Superior temporal gyrus (tissue), 1 donor: ENCODE measurements at regions not wholly inside any gene's neighbourhood (a gene's known extent, or its start where the extent isn't known, plus 50 kb on each side); places are given as distances from the start of the nearest gene placed in this dataset.
"Not testable (repeated sequence)": the region's sequence is repeated elsewhere in the genome, so short reads cannot be mapped to it uniquely, and the experiment has no call there.

ENCODE experiments used
- DNase-seq: peaks from one replicate; pipeline ENCODE4 v3.0.0-alpha.2; 2016; ENCODE audit errors: extremely low spot score

GRCh38 chr3:166446986-166447385 lies 609.8 kb upstream of the BCHE start:
- no peak for DNase-seq

- no peak for DNase-seq
These were observed 609.1 kb upstream of the BCHE start for GRCh38 chr3:166446291-166446690.

DNA sequence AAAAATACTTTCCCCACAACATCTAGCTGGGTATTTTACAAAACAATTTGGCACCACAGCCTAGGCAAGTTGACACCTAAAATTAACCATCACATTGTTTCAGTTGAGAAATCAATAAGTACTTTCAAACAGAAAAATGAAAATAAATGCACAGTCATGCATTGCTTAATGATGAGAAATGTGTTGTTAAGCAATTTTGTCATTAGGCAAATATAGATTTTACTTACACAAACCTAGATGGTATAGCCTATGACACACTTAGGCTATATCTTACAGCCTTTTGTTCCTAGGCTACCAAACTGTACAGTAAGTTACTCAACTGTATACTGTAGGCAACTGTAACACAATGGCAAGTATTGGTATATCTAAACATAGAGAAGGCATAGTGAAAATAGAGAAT lies 608.6 kb upstream of the BCHE start:
- DNase-seq, result no peak

GRCh38 chr3:166444756-166445155 lies 607.5 kb upstream of the BCHE start:
- no peak for DNase-seq

DNA sequence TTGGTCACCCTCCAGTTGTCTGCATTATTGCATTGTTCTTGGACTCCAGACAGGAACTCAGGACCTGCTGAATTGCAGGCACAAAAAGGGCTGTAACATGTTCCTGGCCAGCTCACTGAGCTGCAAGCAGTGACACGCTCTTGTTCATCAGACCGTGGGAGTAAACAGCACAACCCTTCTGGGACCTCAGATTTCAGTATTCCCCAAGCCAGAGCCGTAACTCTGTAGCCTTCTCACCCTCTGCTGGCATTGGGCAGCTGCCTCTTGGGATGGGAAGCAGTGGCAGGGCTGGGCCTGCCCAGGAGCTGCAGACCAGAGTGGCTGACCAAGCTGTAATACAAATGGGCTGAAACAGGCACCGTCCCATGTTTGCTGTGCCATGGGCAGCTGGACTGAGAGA lies 607.1 kb upstream of the BCHE start:
- no peak for DNase-seq

- no peak for DNase-seq
These were observed 598.3 kb upstream of the BCHE start for GRCh38 chr3:166435469-166436057.

GRCh38 chr3:166433060-166433459 lies 595.8 kb upstream of the BCHE start:
- DNase-seq, result no peak

DNA sequence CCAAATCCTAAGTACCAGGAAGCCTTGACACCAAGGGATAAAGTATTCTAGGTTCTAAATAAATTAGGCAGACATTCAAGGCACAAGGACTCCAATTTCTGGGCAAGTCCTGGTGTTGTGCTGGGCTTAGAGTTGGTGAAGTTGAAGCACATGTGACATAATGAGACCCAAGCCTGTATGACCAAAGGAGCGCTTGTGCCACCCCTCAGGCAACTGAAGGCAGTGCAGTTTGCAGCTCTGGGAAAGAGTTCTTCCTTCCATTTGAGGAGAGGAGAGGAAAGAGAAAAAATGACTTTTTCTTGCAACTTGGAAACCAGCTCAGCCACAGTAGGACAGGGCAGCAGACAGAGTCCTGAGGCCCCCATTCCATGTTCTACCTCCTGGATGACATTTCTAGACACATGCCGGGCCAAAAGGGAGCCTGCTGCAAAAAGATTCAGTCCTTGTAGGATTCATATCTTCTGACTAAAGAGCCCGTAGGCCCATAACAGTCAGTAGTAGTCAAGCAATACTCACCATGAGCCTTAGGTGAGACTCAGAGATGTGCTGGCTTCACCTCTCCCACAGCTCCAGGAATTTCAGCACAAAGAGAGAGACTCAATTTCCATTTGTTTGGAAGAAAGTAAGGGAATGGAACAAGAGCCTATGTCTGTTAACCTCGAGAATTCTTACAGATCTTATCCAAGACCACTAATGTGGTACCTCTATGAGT lies 588.8 kb upstream of the BCHE start:
- no peak for DNase-seq

DNA sequence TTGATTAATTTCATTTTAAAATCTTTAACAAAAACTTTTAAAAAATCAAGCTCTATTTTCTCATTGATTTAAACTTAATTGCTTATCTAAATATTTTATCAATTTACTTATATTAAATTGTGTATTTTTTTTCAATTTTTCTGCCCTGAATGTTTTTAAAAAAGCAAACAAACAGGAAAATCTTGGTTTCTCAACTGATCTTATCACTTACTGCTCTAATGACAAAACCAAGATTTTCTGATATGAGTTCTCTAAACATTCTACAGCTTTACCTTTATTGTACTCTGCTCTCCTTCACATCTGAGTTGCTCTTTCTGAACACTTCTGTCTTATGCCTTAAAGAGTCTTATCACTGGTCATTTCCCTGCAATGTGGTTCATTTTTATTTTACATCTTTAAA lies 587.8 kb upstream of the BCHE start:
- DNase-seq, result no peak

DNA sequence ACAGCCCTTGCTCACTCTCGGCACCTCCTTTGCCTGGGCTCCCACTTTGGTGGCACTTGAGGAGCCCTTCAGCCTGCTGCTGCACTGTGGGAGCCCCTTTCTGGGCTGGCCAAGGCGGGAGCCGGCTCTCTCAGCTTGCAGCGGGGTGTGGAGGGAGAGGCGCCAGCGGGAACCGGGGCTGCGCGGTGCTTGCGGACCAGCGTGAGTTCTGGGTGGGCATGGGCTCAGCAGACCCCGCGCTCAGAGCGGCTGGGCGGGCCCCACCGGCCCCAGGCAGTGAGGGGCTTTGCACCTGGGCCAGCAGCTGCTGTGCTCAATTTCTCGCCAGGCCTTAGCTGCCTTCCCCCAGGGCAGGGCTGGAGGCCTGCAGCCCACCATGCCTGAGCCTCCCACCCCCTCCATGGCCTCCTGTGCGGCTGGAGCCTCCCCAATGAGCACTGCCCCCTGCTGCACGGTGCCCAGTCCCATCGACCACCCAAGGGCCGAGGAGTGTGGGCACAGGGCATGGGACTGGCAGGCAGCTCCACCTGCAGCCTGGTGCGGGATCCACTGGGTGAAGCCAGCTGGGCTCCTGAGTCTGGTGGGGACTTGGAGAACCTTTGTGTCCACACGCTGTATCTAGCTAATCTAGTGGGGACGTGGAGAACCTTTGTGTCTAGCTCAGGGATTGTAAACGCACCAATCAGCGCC lies 586.7 kb upstream of the BCHE start:
- not testable (repeated sequence) for DNase-seq

DNA sequence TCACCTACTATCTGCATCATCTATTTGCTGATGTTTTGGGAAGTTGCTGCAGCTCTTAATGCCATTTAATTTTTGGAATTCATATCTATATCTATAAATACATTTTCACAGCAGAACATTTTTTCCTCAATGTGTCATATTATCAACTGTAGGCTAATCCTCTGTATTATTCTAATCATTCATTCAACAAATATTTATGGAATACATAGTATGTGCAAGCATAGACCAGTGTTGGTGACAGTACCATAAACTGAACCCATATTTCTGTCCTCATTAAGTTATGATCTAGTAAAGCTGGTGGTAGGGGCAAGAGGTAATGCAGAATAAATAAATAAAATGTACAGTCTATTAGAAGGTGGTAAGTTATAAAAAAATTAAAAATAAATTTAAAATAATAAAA lies 585.3 kb upstream of the BCHE start:
- DNase-seq, result no peak

GRCh38 chr3:166420071-166420470 lies 582.8 kb upstream of the BCHE start:
- no peak for DNase-seq

DNA sequence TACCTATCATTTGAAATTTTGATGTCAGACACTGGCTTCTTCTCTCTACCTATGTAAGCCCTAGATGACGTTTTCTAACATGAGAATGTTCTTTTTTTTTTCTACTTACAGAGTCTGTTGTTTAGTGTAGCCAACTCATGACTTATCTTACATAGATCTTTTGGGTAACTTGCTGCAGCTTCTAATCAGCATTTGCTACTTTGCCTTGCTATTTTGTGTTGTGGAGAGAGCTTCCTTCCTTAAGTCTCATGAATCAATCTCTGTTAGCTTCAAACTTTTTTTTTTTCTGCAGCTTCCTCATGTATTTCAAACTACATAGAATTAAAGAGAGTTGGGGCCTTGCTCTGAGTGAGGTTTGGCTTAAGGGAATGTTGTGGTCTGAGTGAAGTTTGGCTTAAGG lies 568.7 kb upstream of the BCHE start:
- DNase-seq, result no peak

- no peak for DNase-seq
These were observed 568.2 kb upstream of the BCHE start for GRCh38 chr3:166405465-166405864.

DNA sequence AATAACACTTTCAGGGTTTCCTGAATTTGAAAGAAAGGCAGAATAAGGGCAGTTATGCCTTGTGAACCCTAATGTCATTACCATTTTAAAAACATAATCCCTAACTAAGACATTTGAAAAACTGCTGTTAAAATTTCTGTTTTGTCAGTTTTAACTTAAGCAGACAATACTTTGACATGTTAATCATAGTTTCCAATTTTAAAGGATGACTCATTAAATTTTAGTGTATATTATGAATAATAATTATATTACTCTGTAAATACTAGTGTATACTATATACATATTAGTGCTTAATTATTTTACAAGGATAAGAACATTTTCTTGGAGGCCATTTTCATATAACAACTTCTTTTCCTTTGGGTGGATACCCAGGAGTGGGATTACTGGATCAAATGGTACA lies 553.1 kb upstream of the BCHE start:
- no peak for DNase-seq

GRCh38 chr3:166388321-166388720 lies 551.1 kb upstream of the BCHE start:
- no peak for DNase-seq

DNA sequence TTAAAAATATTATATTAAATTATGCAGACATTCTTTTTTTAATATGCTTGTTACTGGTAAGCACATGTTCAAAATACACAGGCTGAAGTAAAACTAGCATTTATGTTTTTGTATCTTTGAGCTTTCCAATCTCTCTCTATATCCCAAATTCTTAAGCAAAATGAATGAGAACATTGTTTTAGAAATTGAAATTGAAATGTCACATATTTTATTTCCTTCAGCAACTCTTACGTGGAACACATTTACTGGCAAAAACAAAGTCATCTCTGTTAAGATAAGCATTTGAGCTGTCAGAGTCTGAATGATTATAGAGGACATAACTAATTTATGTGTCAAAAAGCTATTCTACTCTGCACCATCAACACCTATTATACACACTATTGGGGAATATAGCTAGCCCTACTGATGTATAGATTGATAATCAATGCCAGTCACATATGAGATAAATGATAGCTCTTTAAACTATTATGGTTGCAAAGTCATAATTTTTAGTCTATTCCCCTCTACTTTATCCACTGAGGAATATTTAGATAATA lies 535.4 kb upstream of the BCHE start:
- DNase-seq, result no peak

DNA sequence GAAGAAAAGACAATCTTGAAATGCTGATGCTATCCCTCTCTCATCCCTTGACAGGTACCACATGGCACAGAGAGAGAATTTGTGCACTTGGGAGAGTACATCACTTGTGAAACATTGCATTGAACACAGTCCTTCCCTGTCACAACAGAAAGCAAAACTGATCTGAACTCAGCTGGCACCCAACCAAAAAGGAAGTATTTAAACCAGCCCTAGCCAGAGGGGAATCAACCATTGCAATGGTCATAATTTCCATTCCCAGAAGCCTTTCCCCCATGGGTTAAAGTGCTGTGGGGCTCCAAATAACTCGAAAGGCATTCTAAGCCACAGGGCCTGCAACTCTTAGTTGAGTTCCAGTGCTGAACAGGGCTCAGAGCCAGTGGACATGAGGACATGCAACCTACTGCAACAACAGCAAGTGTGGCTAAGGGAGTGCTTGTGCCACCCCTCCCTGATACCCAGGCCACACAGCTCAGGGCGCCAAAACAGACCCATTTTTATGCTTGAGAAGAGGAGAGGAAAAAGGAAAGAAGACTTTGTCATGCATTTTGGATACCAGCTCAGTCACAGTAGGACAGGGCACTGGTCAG lies 530.8 kb upstream of the BCHE start:
- no peak for DNase-seq

DNA sequence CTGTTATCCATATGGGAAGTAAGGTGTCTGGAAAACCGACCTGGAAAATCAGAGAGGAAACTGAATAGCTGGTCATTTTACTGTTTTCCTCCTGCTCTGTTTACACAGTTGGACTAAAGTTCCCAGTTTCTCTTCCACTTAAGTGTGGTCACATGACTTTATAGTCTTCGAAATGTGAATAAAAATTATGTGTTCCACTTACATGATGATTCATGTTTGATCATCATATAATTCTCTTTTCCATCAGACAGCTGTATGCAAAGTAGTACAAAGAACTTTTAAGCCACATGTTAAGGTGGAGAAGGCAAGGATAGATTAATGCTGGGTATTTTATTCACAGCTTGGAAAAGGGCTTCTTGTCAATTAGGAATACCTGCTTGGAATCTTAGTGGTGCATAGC lies 525.5 kb upstream of the BCHE start:
- no peak for DNase-seq

DNA sequence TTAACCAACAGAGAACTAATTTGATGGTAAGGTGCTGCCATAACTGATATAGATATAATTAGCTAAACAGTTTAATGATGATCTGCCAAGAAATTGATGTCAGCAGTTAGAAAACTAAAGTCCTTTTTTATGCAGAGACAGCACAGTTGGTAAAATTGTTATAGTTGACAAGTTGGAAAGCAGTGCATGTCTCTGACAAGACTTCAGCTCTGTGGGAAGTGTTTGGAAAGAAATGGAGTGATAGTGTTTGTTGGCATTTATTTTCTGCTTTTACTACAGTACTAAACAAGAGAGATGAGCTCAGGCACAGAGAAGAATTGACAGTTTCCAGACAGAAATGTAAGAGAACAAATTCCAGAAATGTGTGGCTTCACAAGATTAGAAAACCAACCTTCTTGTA lies 523.5 kb upstream of the BCHE start:
- DNase-seq, result peak; percentile 32

DNA sequence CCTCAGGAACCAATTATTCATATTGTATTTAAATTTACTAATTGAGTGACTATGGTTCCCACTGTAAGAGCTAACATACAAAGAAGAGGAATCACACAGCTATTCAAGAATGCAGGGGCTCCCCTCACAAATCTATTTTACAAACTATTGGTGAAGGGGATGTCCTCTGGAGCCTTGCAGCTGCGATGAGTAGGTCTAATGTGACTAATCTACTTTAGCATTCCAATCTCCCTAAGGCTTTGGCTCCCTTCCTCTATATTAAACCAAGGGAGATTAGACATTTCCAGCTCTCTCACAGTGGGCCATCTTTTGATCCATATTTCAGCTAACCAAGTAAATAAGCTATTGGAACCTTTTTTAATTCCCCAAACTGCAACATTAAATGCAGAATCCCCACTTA lies 514.2 kb upstream of the BCHE start:
- no peak for DNase-seq

DNA sequence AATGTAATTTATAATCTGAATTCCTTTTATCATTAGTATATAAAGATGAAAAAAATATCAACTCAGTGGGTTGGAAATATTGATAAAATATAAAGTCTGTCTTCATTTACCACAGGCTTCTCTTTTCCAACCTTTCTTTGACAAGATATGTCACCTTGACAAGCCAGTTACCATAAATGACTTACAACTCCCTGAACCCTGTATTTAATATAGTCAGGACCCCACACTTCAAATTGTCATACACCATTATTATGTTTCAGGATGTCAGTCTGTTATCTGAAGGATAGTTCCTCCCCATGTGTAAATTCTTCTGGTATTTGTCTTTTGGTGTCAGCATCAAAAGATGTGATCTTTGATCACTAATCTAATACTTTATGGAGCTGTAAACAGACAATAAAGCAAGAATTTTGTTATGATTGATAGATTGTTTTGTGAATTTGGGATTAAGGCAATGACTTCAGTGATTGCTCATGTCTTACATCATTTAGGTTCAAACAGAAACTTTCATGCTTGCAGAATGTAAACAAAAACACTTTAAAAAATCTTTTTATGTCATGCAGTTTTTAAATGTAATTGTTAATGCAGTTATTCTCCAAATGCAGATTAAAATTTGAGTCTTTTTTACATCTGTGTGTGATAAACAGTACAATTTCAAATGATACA lies 503.5 kb upstream of the BCHE start:
- DNase-seq, result no peak
